ENCODE measurements at regions not wholly inside any gene's neighbourhood (a gene's known extent, or its start where the extent isn't known, plus 50 kb on each side); places are given as distances from the start of the nearest gene placed in this dataset.

GRCh38 chr9:694403-695154 is 146.9 kb upstream of the DMRT1 start:
- H3K27me3 ChIP-seq, result no peaks in the 10 kb centered on the region; the same call in 1 of the 2 replicates
- no peak for DNase-seq
- no peaks in the 10 kb centered on the region for H3K4me1 ChIP-seq
- H3K36me3 ChIP-seq, result no peaks in the 10 kb centered on the region
- H3K4me3 ChIP-seq (ENCODE audit: low read depth, low read length), result no peak overlapping the region
- TF ChIP-seq CTCF (IDR thresholded peaks at IDR 0.05; ENCODE audit: low read depth, low read length), result no peak
- no peaks in the 10 kb centered on the region for H3K9me3 ChIP-seq

GRCh38 chr9:695252-695651 is 146.2 kb upstream of the DMRT1 start:
- no peaks in the 10 kb centered on the region; the same call in 1 of the 2 replicates for H3K27me3 ChIP-seq
- no peaks in the 10 kb centered on the region for H3K4me1 ChIP-seq
- H3K9me3 ChIP-seq, result no peaks in the 10 kb centered on the region
- H3K4me3 ChIP-seq (ENCODE audit: low read depth, low read length), result no peak overlapping the region
- no peak for DNase-seq
- H3K36me3 ChIP-seq, result no peaks in the 10 kb centered on the region
- TF ChIP-seq CTCF (IDR thresholded peaks at IDR 0.05; ENCODE audit: low read depth, low read length), result no peak

- Histone ChIP-seq H3K4me1 (no peaks in the 10 kb centered on the region), H3K9me3 (no peaks in the 10 kb centered on the region), H3K27me3 (no peaks in the 10 kb centered on the region; the same call in 1 of the 2 replicates), H3K4me3 (ENCODE audit: low read depth, low read length) (no peak overlapping the region), H3K36me3 (no peaks in the 10 kb centered on the region)
- TF ChIP-seq CTCF (IDR thresholded peaks at IDR 0.05; ENCODE audit: low read depth, low read length), result no peak
- no peak for DNase-seq
Measured at GRCh38 chr9:696332-697323, 144.9 kb upstream of the DMRT1 start.

- Histone ChIP-seq H3K4me3 (ENCODE audit: low read depth, low read length) (no peak overlapping the region), H3K36me3 (no peaks in the 10 kb centered on the region), H3K27me3 (no peaks in the 10 kb centered on the region; the same call in 1 of the 2 replicates), H3K9me3 (no peaks in the 10 kb centered on the region), H3K4me1 (no peaks in the 10 kb centered on the region)
- TF ChIP-seq CTCF (IDR thresholded peaks at IDR 0.05; ENCODE audit: low read depth, low read length), result no peak
- DNase-seq, result no peak
Measured at GRCh38 chr9:698276-698675, 143.2 kb upstream of the DMRT1 start.

- Histone ChIP-seq H3K27me3 (no peaks in the 10 kb centered on the region; the same call in 1 of the 2 replicates), H3K4me1 (no peaks in the 10 kb centered on the region), H3K36me3 (no peaks in the 10 kb centered on the region), H3K4me3 (ENCODE audit: low read depth, low read length) (no peak overlapping the region), H3K9me3 (no peaks in the 10 kb centered on the region)
- DNase-seq, result no peak
- TF ChIP-seq CTCF (IDR thresholded peaks at IDR 0.05; ENCODE audit: low read depth, low read length), result no peak
Measured at GRCh38 chr9:698954-699353, 142.5 kb upstream of the DMRT1 start.
